GM21737 (cell line): ENCODE measurements at regions not wholly inside any gene's neighbourhood (a gene's known extent, or its start where the extent isn't known, plus 50 kb on each side); places are given as distances from the start of the nearest gene placed in this dataset.

ENCODE experiments used
- ATAC-seq: cut with Tn5 transposase; IDR thresholded peaks from one replicate; pipeline ENCODE4 v1.9.1; 2021; ENCODE audit warnings: mild to moderate bottlenecking, moderate library complexity; ENCODE audit not compliant: unreplicated experiment

DNA sequence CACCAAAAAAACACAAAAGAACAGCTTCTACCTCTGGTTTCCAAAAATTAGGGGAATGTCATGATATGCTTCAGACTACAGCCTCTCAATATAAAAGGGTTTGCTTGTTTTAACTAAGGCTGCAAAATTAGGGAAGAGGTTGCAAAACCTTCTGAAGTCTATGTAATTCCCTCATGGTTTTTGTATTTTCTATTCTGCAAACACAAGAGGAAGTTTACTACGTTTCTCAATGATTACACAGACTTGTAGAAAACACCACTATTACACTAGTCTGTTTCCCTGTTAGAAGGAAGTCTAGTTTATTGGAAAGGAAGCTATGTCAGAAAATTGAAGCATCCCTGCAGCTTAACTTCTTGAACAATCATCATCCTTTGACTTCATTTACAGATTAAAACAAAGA is 229.7 kb upstream of the FMN2 start:
- no peak for ATAC-seq

DNA sequence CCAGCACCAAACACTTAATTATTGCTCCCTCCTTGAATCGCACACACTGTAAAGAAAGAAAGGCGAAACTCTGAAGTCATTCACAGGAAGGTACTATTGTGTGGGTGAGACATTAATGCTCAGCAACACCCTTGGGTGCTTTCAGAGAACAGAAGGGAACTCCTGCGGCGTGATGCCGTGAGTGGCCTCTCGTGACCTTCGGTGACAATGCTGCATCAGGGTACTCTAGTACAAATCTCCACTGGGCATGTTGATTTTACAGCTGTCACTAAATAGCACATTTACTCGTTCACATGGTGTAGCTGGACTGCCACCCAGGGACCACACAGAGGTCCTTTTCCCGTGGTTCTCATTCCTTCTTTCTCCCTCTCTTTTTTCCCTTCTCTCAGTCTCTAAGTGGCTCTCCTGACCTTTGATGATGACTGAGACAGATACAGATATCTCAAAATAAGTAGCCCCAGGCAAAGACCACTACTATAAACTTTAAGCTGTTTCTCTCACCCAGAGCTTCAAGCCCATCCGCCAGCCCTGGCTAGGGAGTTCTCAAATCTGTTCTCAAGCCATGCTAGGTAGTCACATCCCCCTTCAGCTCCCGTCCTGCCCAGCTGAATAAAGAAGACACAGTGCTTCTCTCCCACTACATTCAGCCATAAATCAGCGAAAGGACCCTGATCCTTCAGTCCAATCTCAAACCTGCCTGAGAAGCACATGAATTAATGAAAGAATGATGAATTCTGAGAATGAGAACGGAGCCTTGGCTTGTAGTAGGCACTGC is 223.4 kb upstream of the FMN2 start:
- no peak for ATAC-seq

DNA sequence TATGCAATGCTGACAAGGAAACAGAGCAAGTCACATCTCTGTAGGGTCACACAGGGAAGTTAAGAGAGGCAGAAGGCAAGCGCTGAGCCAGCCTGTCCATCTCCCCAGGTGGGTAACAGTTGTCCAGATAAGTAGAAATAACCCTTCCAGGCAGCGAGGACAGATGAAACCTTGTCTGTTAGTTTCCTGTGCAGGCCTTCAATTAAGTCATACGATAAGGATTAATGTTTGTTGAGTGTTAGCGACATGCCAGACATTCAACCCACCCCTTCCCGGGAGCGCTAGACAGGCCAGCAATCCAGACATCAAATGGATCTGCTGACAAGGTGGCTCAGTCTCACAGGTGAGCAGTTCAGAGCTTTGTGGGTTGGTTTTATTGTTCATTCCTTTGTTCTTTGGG is 221.5 kb upstream of the FMN2 start:
- ATAC-seq, result no peak

DNA sequence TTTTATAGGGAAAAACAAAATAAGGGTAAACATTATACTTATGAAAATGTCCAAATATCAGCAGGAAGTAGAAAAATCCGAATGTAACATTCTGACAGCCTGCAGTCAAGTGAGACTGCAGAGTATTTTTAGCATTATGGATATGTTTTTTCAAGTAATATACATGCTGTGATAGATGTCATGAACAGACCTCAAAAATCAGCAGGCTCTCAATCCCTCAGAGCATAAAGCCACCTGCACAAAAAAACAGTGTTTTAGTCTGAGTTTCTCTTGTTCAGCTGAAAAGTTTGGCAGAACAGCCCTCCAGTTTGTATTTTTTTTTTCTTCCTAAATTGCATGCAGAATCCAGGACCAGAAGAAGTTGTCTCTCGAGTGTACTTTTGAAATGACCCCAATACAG is 219.1 kb upstream of the FMN2 start:
- no peak for ATAC-seq

DNA sequence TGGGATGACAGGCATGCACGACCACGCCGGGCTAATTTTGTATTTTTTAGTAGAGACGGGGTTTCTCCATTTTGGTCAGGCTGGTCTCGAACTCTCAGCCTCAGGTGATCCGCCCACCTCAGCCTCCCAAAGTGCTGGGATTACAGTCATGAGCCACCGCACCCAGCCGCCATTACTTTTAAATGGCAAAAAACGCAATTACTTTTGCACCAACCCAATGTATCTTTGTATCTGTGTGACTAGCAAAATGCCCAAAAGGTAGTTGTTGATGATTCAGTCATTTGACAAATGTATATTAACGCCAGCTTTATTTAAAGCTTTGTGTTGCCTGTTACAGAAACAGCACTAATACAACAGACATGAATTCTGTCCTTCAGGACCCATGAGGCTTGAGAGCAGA is 216.9 kb upstream of the FMN2 start:
- ATAC-seq, result no peak

DNA sequence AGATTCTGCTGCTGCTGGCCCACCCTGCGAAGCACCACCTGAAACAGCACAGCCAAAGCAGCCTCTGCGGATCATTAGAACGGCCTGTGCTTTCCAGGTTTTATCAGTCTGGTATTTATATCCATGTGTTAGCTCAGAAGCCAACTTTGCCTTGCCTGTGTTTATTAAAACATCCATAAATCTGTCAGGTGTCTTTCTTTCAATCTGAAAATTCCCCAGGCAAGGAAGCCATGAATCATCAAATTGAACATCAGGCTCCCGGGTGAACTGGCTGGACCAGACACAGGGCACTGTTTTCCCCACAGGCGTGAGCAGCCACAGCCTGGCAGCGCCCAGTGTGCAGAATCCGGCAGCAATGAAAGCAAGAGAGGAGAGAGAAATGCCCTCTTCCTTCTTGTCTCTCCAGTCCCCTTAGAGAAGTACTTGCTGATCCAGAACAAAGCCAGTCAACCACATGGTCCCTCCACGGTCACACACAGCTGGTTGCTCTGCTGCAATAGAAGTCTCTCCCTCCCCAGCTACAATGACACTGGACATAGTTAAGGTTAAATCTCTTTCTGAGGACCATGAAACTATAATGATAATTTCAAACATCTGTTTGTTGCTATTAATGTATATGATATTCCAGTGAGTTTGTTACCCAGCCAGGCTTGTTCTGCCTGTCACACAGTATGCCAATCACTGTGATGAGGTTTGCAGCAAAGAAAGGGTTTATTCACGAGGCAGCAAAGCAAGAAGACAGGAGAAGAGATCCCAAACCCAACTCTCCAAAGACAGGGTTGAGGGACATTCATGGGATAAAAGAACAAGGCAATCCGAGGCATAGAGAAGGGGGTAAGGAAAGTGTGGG is 212.1 kb upstream of the FMN2 start:
- no peak for ATAC-seq

DNA sequence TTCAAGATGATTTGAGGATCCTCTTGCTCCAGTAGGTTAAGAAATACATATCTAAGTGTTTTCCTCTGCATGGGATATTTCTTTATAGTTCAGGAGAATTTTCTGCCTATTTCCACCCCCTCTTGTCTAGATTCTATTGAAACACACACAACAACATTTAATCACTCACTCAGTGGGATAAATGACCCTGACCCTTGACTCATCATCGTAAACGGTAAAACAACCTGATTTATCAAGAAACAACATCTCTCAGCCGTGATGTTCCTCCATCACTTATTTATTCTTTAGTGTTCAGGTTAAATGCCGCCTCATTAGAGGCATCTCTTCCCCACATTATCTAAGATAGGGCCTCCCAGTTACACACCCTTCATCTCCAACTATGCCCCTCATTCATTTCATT is 208.7 kb upstream of the FMN2 start:
- ATAC-seq, result no peak

DNA sequence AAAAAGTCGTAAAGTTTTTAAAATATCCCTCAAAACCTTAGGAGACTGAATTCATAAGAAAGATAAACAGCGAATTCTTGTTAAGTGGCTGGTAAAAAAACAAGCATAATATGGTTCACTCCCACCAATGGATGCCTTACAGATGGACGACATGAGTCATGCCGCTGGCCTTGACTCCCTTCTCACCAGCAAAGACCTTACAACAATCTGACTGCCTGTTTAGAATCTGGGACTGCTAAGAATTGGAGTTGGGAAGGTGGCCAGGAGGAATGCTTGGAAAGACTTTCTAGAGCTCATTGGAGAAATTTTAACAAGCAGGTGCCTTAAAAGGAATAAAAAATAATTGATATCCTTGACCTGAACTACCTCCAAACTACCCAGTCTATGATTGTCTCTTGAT is 206.9 kb upstream of the FMN2 start:
- ATAC-seq, result no peak

DNA sequence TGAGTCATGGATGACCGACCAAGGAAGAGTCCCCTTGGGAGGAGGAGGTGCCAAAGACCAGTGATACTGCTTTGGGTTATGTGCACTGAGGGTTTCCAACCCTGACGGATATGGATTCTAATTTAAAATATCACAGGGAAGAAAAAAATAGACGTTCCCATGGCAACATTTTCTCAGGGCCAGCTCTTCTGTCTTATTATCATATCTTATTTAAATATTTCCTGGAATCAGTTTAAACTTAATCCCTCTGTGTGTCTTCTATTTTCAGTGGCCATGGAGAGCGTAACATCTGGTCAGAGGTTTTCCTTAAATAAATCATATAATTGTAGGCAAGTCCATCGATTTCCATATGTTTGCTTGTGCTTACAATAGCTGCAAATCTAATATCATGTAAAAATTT is 205.4 kb upstream of the FMN2 start:
- no peak for ATAC-seq

DNA sequence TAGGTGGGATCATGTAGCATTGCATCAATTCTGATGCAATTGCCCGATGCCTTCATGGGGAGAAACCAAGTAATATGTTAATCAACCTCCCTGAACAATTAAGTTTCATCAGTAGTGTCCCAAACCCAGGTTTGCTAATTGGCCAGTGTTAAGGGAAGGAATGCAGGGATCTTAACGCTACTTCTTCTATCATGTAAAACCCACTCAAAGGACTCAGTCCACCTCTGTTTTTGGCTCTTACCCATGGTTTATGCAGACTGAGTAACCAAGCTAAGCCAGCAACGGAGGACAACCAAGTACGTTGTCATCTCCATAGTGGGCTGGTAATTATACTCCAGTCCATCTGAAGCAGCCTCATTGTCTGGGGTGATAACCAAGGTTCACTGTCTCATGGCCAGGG is 203.0 kb upstream of the FMN2 start:
- no peak for ATAC-seq

DNA sequence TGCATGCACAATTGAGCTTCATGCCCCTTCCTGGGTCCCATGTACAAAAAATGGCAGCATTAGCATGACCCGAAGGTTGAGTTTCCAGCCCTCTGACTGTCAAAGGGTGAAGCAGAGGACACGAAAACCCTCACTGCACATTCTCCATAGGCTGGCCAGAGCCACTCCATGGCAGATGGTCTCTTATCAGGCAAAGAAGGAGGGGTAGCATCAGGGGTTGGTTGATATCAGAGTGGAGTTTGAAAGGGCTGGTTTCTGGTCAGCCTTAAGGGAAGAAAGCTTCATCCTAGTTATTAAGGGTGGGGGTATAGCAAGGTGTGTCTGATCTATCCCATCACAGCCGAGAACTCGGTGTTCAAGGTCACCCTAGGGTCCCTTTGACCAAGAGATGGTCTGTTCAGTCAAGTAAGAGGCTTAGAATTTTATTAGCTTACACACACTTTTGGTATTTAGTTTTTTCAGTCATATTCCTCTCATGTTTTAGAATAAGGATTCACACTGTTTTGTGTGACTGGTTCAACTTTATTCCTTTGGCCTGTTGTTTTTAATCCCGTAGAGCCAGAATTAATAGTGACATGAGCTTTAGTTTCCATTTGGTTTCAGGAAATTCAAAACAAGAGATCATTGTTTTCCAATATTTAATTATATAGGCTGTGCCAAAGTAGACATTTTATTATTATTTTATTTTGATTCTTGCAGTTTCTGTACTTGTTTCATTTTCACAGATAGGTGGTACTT is 199.9 kb upstream of the FMN2 start:
- ATAC-seq, result no peak

DNA sequence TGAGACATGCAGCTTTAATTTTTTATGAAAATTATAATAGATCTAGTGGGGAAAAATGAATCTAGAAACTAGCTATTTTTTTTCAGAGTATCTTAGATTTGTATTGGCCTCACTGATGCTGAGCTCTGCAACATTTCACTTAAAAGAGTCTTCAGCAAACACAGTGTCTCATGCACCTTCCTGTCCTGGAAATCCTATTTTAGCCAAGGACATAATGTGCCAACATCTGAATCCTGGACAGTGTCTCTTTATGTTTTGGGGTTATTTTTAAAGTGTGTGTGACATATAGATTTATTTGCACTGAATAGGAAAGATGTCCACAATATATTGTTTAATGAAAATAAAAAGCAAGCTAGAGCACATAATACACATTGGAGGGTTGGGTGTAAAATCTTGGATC is 199.1 kb upstream of the FMN2 start:
- no peak for ATAC-seq

DNA sequence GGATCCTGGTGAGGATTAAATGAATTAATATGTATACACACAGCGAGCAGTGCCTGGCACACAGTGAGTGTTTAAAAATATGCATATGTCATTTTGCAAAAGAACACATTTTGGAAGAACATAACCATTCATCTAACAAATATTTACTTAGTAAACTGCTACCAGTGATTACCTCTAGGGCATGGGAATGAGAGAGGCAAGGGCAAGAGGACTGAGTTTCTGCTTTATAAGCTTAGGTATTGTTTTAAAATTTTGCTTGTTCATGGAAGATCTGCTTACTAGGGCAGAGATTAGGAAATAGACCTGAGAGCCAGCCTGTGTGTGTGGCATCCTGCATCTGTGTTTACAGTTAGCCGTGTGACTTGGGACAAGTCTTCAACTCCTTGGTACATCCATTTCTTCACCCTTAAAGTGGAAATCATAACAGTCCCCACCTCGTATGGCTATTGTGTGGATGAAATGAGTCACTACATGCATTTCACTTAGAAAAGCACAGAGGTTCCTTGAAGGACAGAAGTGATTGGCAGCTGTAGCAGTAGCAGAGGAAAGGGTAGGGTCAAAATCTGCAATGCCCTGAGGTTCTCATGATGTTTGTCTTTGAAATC is 198.5 kb upstream of the FMN2 start:
- no peak for ATAC-seq

DNA sequence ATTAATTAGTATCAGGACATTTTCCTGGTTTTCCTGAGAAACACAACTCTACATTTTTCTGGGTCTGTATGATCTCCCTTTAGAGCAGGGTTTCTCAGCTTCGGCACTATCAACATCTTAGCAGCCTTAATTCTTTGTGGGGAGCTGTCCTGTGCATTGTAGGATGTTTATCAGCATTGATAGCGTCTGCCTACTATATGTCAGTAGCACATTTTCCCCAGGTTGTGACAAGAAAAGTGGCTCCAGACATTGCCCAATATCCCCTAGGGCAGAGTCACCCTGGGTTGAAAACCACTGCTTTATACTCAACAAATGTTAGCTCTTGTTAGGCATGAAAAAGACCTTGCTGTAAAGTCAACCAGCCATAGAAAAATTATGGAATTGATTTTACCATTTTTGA is 195.1 kb upstream of the FMN2 start:
- ATAC-seq, result no peak

DNA sequence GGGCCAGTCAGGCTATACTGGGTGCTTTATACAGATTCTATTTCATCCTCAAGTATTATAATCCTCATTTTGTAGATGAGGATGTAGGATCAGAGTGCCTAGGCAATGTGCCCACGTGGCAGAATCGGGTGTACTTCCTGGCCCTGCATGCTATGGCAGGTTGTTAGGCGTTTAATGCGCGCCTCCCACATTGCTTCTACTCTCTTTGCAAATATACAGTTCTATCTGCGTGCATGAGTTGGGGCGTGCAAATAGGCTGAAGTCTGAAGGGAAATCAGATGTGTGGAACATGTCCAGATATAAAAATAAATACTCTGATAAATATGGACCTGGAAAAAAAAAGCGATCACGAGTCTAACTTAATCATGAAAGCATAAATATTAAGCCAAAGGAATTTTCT is 194.7 kb upstream of the FMN2 start:
- ATAC-seq, result no peak

DNA sequence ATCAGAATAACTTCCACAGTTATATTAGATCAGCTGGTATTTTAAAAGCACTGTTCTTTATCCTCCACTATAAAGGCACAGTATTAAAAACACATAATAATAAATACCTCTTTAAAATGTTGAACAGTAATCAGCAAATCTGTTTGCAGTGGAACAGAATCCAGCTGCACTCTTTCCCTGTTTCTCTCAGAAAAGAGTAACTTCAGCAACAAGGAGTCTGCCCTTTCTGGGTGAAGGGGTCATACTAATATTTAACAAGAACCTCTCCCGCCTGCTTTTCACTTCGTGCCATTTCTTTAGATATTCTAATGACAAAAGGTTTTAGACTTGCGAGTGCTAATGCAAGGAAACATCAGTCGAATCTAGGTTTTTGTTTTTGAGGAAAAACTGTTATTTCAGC is 194.2 kb upstream of the FMN2 start:
- no peak for ATAC-seq

DNA sequence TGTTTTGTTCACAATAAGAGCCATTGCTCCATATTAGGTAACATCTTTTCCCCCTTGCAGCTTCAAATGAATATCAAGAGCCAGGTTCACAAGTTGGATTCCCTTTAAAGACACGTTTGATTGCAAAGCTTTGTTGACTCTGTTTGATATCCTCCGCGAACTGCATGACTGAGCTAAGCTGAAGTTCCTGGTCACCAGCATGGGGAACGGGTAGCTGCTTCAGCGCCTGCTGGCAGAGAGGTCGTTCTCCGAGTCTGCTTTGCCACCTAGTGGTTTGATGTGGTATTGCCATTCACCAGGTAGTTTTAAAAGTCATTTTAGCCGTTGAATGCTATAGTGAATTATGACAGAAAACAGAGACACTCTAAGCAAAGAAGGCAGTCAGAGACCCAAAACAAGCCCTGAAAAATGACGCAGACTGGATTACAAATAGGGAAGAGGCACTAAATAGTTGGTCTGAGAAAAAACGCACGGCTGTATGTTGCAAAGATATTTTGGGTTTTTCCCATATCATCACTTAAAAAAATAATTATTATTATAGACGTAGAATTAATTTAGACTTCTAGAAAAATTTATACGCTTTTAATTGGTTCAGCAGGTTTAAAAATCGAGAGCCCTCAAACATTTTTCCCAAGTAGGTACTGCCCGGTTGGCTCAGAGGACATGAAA is 193.5 kb upstream of the FMN2 start:
- peak; percentile 87 for ATAC-seq

DNA sequence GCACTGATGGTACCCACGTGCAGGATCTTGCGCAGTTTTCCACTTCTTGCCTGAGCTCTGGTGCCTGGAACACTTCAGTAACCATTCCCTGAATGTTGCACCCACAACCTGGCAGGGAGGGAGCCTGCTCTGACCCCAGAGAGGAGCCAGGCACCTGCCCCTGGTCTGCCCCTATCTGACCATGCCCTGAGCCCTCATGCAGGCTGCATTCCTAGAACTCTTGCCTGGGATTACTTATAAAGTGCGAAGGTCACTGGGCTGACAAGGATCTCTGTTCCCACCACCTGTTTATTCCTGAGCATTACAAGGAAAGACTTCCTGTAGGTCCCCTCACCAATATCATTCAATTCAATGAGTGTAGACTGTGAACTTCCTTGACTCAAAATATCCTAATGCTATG is 191.9 kb upstream of the FMN2 start:
- no peak for ATAC-seq

DNA sequence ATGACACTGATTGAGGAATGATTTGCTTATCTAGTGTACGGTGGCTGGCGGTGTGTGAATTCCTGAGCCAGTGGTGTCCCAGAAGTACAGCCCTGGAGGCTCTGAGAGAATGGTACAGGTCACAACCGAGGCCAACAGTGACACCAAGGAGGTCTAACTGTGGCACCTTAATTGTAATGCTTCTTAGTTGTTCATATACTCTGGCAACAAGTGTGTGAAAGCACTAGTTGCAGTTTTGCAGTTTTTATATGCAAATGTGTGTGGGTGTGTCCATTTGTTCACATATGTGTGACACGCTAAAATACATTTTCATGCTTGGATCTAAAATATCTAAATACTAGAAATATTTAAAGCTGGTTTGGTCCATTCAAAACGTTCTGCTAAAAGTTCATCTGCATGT is 185.3 kb upstream of the FMN2 start:
- ATAC-seq, result no peak

DNA sequence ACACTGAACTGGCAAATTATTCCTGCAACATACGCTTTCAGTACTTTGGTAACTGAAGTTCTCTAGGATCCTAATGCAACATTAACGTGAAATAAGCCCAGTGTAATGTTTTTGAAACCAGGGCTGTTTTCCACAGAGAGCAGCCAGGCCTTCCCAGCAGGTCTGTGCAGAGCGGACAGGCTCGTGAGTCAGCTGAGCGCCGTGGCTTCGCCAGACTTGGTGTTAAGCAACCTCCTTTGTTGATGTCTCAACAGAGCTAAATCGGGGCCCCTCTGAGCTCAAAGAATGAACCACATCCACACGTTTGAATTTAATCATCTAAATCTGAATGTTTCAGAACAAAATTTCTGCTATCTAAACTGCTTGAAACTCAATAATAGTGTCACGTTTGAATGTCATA is 181.8 kb upstream of the FMN2 start:
- no peak for ATAC-seq

DNA sequence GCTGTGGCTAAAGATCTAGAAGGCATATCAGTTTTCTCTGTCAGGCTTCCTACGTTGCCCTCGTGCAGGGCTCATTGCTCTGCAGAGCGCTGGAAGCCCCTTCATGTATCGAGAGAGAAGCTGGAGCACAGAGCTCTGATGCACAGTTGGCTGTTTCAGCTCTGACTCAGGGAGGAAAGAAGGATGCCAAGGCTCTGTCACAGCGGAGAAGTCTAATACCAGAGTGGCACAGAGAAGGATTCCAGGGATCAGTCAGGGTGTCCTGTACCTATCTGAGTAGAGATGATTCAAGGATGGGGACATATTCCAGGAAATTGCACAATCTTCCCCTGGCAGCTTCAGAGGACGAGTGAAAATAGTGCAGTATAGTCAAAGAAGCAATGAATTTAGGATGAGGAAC is 179.2 kb upstream of the FMN2 start:
- ATAC-seq, result no peak
